GM12892 (cell line): ENCODE measurements at regions not wholly inside any gene's neighbourhood (a gene's known extent, or its start where the extent isn't known, plus 50 kb on each side); places are given as distances from the start of the nearest gene placed in this dataset.

Source experiments
- POLR2A ChIP-seq: IDR thresholded peaks from 2 replicates; pipeline ENCODE4 v1.6.1; 2011; ENCODE audit warnings: low read depth, low read length, control low read depth
- POLR2AphosphoS5 ChIP-seq: IDR thresholded peaks from 2 replicates; pipeline ENCODE4 v1.6.1; 2011; ENCODE audit warnings: low read depth, low read length, control low read depth
- TAF1 ChIP-seq: IDR thresholded peaks from 2 replicates; pipeline ENCODE4 v1.6.1; 2011; ENCODE audit warnings: low read depth, mild to moderate bottlenecking, control low read depth, low read length, borderline replicate concordance

DNA sequence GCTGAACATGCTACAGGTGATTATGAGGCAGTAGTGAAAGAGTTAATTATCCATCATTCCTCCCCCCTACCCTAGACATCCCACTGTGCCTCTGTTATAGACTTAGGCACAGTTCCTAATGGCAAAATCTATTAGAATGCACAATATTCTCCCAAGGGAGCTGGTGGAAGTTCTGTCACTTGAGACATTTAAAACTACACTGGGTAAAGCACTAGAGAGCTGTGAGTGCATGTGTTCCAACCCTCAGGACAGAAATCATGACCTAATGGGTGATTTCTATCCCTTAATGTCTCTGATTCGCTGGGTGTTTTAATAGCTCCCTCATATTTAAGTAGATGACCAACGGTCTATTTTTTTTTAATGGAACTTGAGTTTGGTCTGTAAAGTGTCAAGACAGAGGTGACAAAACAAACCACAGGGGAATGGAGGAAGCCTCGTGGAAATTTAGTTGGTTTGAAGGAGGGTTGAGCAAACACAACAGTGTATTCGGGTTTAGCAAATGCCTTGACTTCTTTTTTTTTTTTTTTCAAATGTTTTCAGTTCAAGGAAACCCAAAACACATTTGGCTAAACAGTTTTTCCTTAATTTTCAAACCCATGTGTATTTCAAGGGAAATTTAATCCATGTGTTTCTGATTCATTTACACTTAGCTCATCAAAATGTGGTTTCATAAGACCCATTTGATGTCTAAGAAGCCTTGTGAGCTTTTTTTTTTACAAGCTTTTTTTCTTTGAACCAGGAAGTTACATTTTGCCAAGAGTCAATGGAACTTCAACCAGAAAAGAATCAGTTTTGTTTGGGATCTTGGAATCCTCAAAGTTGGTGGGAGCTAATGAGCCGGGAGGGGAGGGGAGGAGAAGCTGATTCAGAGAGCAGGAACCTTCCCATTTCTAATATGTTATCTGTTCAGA, 665.1 kb upstream of the ZEB2 start:
- TF ChIP-seq POLR2A (no peak), POLR2AphosphoS5 (no peak), TAF1 (no peak)
